ENCODE measurements at regions not wholly inside any gene's neighbourhood (a gene's known extent, or its start where the extent isn't known, plus 50 kb on each side); places are given as distances from the start of the nearest gene placed in this dataset.

- Histone ChIP-seq H3K4me1 (no peaks in the 10 kb centered on the region), H3K4me3 (no peak overlapping the region), H3K27ac (no peak overlapping the region), H3K36me3 (no peaks in the 10 kb centered on the region), H3K27me3 (no peaks in the 10 kb centered on the region), H3K9me3 (no peaks in the 10 kb centered on the region)
- WGBS = 49% methylated on average over 5 of the region's 5 CpGs
- DNase-seq (ENCODE audit: low spot score in 2 of 2) = no peak
- TF ChIP-seq EP300 (IDR thresholded peaks at IDR 0.05) (no peak), CTCF (IDR thresholded peaks at IDR 0.05) (no peak), POLR2A (IDR thresholded peaks at IDR 0.05) (no peak), POLR2AphosphoS5 (IDR thresholded peaks at IDR 0.05) (no peak)
Observed at GRCh38 chr10:44761076-44761475, 150.1 kb upstream of the TMEM72 start.

- Histone ChIP-seq H3K4me1 (no peaks in the 10 kb centered on the region), H3K4me3 (no peak overlapping the region), H3K36me3 (no peaks in the 10 kb centered on the region), H3K27ac (no peak overlapping the region), H3K27me3 (no peaks in the 10 kb centered on the region), H3K9me3 (no peaks in the 10 kb centered on the region)
- 87% methylated on average over 3 of the region's 3 CpGs for WGBS
- DNase-seq (ENCODE audit: low spot score in 2 of 2) = no peak
- TF ChIP-seq CTCF (IDR thresholded peaks at IDR 0.05) (no peak), POLR2A (IDR thresholded peaks at IDR 0.05) (no peak), EP300 (IDR thresholded peaks at IDR 0.05) (no peak), POLR2AphosphoS5 (IDR thresholded peaks at IDR 0.05) (no peak)
Observed at GRCh38 chr10:44763331-44763730, 147.8 kb upstream of the TMEM72 start.

GRCh38 chr10:44765299-44765698 lies 145.8 kb upstream of the TMEM72 start:
- H3K4me1 ChIP-seq = no peaks in the 10 kb centered on the region
- no peak overlapping the region for H3K4me3 ChIP-seq
- no peak for DNase-seq (ENCODE audit: low spot score in 2 of 2)
- no peaks in the 10 kb centered on the region for H3K36me3 ChIP-seq
- 76% methylated on average over 1 of the region's 1 CpG for WGBS
- H3K27ac ChIP-seq = no peak overlapping the region
- TF ChIP-seq POLR2A (IDR thresholded peaks at IDR 0.05) (no peak), CTCF (IDR thresholded peaks at IDR 0.05) (no peak), EP300 (IDR thresholded peaks at IDR 0.05) (no peak), POLR2AphosphoS5 (IDR thresholded peaks at IDR 0.05) (no peak)
- H3K9me3 ChIP-seq = no peaks in the 10 kb centered on the region
- H3K27me3 ChIP-seq = no peaks in the 10 kb centered on the region

- no peaks in the 10 kb centered on the region for H3K4me1 ChIP-seq
- no peaks in the 10 kb centered on the region for H3K36me3 ChIP-seq
- TF ChIP-seq EP300 (IDR thresholded peaks at IDR 0.05) = no peak
- H3K4me3 ChIP-seq = no peak overlapping the region
- no peaks in the 10 kb centered on the region for H3K27me3 ChIP-seq
- no peaks in the 10 kb centered on the region for H3K9me3 ChIP-seq
- WGBS = 95% methylated on average over 5 of the region's 5 CpGs
- H3K27ac ChIP-seq = no peak overlapping the region
- no peak for DNase-seq (ENCODE audit: low spot score in 2 of 2)
Observed at GRCh38 chr10:44766631-44767030, 144.5 kb upstream of the TMEM72 start.

GRCh38 chr10:44769450-44769849 lies 141.7 kb upstream of the TMEM72 start:
- H3K4me3 ChIP-seq = no peak overlapping the region
- no CpG with 5 or more reads among the region's 1 CpG for WGBS

More at GRCh38 chr10:44769450-44769849, 141.7 kb upstream of the TMEM72 start:
- TF ChIP-seq EP300 (IDR thresholded peaks at IDR 0.05) (no peak), POLR2AphosphoS5 (IDR thresholded peaks at IDR 0.05) (no peak), CTCF (IDR thresholded peaks at IDR 0.05) (no peak), POLR2A (IDR thresholded peaks at IDR 0.05) (no peak)
- Histone ChIP-seq H3K27me3 (no peaks in the 10 kb centered on the region), H3K27ac (no peak overlapping the region), H3K9me3 (no peaks in the 10 kb centered on the region), H3K4me1 (no peaks in the 10 kb centered on the region), H3K36me3 (no peaks in the 10 kb centered on the region)
- no peak for DNase-seq (ENCODE audit: low spot score in 2 of 2)
